ENCODE measurements at regions not wholly inside any gene's neighbourhood (a gene's known extent, or its start where the extent isn't known, plus 50 kb on each side); places are given as distances from the start of the nearest gene placed in this dataset.
A peak's percentile ranks its signal among the peaks of the same experiment; 100 is the strongest.

DNA sequence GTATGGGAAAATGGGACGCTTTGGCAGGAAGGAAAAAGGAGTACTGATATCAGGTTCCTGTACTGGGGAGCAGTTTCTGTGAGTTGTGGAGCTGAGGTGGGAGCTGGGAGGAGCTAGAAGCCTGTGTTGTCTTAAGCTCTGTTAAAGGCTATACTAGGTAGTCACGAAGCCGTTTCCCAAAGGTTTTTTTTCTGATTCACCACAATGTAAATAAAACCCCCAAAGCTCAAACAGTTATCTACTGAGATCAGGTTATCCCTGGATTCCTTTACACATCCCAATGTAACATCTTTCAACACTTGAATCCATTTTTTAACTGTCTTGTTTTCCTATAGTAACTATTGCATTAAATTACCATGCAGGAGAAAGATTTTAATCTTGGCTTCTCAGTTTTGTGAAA lies 297.4 kb upstream of the SFRP2 start:
- no peak for DNase-seq

GRCh38 chr4:154084864-154085263 lies 296.0 kb upstream of the SFRP2 start:
- no peak for DNase-seq

DNA sequence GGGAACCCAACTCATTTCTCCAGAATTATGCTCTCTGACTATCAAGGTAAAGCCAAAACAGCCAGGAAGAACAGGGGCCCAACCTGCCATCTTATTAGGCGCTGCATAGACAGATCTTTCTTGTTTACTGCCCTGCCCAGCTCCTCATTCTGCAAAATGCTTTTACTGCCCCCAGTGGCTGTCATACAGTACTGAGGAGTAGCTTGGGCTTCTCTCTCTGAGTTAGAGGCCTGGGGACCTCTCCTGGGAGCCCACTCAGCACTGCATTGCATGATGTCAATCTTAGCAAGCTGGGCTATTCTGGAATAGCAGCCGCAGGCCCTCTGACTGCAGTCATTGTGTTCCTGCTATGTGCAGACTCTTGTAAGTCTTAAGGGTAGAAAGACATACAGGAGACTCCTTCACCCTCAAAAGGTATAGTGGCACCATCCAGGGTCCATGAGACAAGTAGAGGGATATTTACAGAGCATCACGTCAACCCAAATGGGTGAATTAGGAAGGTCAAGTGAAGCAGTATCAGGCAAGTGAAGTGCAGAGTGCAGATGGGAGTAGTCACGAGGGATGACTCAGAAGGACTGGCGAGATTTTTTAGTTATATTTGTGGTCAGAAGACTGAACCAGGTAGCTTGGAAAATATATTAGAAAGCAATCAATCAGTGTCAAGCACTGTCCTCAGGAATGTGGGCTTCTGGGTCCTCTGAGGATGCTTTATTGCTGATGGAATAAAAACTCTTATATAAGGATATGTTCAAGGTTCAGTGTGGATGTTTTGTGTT lies 294.1 kb upstream of the SFRP2 start:
- DNase-seq = no peak

DNA sequence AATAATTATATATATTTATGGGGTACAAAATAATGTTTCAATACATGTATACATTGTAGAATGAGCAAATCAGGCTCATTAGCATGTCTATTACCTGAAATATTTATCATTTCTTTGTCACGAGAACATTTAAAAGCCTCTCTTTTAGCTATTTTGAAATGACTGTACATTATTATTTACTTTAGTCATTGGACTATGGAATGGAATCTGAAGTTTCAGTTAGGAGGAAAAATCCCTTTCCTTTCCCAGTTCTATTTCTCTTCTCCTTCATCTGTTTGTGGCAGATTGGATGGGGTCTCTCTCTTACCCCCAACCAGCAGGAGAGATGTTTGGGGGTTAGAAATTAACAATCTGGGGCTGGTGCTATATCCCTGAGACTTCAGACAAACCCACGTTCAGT lies 292.5 kb upstream of the SFRP2 start:
- DNase-seq = no peak

DNA sequence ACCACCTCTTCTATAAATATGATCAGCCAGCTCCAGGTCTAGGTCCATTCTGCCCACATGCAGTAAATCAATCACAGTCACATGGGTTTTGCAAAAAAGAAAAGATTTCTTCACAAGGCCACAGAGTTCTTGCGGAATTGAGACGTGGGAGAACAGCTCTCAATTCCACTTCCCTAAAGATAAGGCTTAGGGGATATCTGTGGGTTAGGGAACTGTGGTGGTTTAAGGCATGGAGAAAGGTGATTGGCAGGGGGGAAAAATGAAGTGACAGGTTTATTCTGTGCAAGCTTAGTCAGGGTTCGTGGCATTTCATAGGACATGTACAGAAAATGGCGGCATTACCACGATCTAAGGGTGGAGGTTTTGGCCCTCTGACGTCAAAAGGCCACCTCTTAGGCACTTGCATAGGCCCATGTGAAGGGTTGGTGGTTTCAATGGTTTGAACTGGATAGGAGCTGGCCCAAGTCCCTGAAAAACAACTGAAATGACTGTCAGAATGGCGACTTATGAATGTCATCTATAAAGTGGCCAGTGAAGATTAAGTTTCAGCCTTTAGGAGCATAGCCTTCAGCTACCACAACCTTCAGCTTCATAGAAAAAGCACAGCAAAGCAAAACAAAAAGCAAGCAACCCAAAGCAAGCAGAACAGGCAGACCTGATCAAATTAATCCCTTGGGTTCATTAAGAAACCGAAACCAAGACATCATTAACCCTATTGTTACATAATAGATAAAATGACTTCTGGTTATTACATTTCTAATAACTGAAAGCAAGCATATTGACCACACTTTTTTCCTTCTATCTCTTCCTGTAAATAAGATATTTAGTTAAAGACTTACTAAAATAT lies 289.8 kb upstream of the SFRP2 start:
- no peak for DNase-seq

- DNase-seq = no peak
These were observed 288.0 kb upstream of the SFRP2 start for GRCh38 chr4:154076921-154077320.

DNA sequence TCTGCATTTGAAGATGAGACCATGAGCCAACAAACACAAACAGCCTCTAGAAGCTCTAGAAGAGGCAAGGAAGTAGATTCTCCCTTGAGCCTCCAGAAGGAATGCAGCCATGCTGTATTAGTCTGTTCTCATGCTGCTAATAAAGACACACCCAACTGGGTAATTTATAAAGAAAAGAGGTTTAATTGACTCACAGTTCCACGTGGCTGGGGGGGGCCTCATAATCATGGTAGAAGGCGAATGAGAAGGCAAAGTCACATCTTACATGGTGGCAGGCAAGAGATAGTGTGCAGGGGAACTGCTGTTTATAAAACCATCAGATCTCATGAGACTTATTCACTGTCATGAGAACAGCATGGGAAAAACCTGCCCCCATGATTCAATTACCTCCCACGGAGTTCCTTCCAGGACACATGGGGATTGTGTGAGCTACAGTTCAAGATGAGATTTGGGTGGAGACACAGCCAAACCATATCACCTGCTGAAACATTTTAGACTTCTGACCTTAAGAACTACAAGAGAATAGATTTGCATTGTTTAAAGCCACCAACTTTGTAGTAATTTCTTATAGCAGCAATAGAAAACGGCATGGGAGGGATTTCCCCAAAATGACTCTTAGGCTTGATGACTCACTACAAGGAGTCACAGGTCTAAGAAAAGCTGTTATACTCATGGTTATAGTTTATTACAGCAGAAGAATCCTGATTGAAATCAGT lies 284.4 kb upstream of the SFRP2 start:
- DNase-seq = no peak

DNA sequence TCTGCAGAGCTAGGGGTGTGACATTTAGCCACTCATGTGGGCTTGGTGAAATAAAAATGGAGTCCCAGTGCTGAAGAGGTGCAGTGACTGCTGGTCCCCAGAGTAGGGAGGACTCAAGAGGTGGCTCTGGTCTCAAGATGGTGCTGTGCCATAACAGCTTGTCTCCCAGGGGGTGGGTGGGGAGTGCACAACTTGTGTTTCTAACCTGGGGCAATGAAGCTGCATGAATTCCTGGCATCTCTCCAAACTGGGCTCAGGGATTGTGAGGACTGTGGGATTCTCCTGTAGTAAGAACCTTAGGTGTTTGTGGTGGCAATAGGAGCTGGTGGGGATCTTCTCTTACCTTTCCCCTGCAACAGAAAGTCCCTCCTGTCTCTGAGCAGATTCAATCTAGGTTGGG lies 278.9 kb upstream of the SFRP2 start:
- DNase-seq = no peak

DNA sequence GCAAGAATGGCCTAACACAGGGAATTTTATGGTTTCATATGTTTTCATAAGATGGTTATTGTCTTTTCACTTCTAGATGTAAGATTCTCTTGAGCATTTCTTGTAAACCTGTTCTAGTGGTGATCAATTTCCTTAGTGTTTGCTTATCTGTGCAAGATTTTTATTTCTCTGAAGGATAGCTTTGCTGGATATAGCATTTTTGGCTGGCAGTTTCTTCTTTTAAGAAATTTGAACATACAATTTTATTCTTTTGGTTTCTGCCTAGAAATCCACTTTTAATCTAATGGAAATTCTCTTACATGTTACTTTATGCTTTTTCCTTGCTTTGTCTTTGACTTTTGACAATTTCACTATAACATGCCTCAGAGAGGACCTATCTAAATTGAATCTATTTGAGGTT lies 276.5 kb upstream of the SFRP2 start:
- DNase-seq = no peak

- no peak for DNase-seq
These were observed 275.4 kb upstream of the SFRP2 start for GRCh38 chr4:154064244-154064643.

DNA sequence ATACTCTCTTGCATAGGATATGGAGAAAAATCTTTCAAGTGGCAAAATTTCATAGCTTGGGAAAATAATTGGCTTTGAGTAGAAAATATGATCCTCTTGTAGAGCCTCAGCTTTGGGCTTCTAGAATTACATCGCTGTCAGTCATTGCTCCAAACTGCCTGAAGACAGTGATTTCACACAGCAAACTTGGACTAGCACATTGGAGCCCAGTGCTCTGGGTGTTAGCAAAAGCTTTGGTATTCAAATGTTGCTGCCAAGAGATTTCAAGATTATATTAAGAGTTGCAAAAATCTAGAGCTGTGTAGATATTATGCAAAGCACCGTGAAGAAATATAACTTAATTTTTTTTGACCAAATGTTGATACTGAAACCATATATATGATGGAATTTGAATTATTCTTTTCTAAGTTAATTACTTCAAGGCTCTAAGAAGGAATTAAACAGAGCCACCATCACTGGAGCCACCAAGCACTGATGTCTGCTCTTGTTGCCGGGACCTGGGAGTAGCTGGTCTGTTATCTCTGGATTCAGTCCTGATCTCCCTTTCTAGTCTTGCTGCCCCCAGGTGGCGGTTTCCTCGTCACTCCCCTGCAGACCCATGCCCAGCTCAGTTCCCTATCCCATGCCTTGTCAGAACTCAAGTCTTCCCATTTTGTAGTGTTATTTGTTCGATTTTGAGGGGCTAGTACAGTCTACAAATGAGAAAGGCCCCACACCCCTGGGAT lies 260.7 kb upstream of the SFRP2 start:
- DNase-seq = no peak

- no peak for DNase-seq
These were observed 258.9 kb upstream of the SFRP2 start for GRCh38 chr4:154047733-154048132.

GRCh38 chr4:154044742-154045485 lies 256.0 kb upstream of the SFRP2 start:
- no peak for DNase-seq

DNA sequence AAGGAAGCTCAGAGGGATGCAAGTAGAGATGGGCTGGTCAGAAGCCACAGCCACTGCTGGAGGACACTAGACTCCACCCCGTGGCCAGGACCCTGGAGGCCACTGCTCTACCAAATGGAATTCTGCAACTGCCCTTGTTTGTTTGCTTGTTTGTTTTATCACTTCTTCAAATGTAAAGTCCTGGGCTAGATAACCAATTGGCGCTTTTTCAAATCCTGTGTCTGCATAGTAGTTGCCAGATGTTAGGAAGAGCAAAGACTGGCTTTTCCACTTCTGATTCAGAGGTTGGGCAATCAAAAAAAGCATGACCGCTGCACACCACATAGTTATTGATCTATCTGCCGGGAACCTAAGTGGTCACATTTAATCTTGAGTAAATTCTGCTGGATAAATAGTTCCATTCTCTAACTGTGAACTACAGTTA lies 255.2 kb upstream of the SFRP2 start:
- no peak for DNase-seq

- no peak for DNase-seq
These were observed 252.8 kb upstream of the SFRP2 start for GRCh38 chr4:154041640-154042039.

- DNase-seq = peak; percentile 40 to 75
These were observed 250.8 kb upstream of the SFRP2 start for GRCh38 chr4:154039435-154040343.

DNA sequence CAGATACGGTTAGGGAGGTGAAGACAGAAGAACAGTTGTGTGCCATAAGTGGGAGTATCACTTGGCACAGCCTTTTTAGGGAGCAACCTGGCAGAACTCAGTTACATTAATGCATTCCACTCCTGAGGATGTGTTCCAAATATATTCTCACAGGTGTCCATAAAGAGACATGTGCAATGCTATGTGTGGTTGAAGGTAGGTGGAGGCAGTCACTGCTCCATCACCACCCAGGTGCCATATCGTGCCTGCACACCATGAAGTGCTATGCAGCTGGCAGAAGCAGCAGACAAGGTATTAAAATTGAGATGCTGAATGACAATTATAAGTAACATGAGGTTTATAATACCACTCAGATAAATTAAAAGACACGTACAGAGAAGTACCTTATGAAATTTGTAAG lies 248.0 kb upstream of the SFRP2 start:
- no peak for DNase-seq

- DNase-seq = no peak
These were observed 246.5 kb upstream of the SFRP2 start for GRCh38 chr4:154035341-154035740.

GRCh38 chr4:154033921-154034320 lies 245.0 kb upstream of the SFRP2 start:
- no peak for DNase-seq

DNA sequence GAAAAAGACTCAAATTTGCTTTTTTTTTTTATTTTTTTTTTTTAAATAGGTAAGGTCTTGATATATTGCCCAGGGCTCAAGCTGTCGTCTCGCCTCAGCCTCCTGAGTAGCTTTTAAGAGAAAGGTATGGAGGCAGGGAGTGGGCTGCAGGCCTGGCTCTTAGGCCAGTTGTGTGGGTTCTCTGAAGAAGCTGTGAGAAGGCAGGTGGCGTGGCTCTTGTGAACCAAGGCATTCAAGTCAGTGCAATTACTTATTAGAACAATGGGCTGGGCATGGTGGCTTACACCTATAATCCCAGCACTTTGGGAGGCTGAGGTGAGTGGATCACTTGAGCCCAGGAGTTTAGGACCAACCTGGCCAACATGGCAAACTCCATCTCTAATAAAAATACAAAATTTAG lies 244.0 kb upstream of the SFRP2 start:
- no peak for DNase-seq

DNA sequence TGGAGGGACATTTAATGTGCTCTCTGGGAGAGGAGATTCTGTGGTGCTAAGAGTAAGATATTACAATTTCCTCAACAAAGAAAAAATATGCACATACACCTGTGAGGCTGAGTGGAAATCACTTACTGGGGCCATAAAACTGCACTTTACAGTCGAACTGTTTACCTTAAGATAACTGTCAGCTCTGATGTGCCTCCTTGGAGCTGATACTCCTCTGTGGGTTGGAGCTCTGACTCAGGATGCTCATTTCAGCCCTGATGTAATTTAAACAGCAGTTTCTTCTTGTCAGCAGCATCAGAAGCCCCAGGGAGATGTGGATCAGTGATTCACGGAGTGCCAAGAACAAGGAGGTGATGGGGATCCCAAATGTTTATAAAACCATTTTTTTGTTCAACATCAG lies 241.9 kb upstream of the SFRP2 start:
- no peak for DNase-seq
